Chondrocyte (in vitro differentiated cells): ENCODE measurements at regions not wholly inside any gene's neighbourhood (a gene's known extent, or its start where the extent isn't known, plus 50 kb on each side); places are given as distances from the start of the nearest gene placed in this dataset.

Source experiments
- DNase-seq: peaks from one replicate; pipeline ENCODE4 v3.0.0; 2021; ENCODE audit warnings: mixed read lengths, low spot score
- H3K27ac Mint-ChIP-seq: one replicate; pipeline ENCODE4 v1.8.0; 2021; ENCODE audit warnings: mild to moderate bottlenecking, moderate library complexity, mixed read lengths; ENCODE audit not compliant: unreplicated experiment
- H3K27me3 Mint-ChIP-seq: 2 replicates; pipeline ENCODE4 v1.8.0; 2021; ENCODE audit warnings: low read depth, mixed read lengths
- H3K36me3 Mint-ChIP-seq: 2 replicates; pipeline ENCODE4 v1.8.0; 2021; ENCODE audit warnings: low read depth, mixed read lengths
- H3K4me1 Mint-ChIP-seq: 2 replicates; pipeline ENCODE4 v1.8.0; 2021; ENCODE audit warnings: low read depth, mild to moderate bottlenecking, mixed read lengths
- H3K4me3 Mint-ChIP-seq: one replicate; pipeline ENCODE4 v1.8.0; 2021; ENCODE audit warnings: mild to moderate bottlenecking, moderate library complexity, mixed read lengths; ENCODE audit not compliant: unreplicated experiment
- H3K9me3 Mint-ChIP-seq: 2 replicates; pipeline ENCODE4 v1.8.0; 2021; ENCODE audit warnings: low read depth, mixed read lengths
- CTCF ChIP-seq: fragments of 200-600 bp; sonication (generic); IDR thresholded peaks from 2 replicates; pipeline ENCODE4 v1.5.0; 2021; ENCODE audit warnings: antibody characterized with exemption, mild to moderate bottlenecking, moderate library complexity

DNA sequence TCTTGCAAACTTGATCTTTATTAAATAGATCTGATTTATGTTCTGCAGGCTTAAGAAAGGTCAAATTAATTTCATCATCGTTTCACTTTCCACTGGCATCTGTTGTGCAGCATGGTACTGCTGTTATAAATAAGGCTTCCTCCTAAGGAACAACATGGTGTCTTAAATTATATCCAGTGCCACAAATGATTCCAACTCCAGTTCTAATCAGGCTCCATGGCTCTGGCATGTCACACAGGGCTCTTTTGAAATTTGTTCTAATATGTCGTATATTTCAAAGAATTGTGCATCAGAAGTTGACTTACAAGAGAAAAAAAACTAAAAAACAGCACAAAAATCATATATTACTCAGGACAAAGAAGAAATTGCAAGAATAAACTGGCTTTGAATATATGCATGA is 1090.8 kb upstream of the CELF2 start:
- Mint-ChIP-seq H3K27me3 (no peaks in the 10 kb centered on the region), H3K9me3 (no peaks in the 10 kb centered on the region), H3K4me3 (no peak overlapping the region), H3K36me3 (no peaks in the 10 kb centered on the region), H3K4me1 (peaks cover 9% of the 10 kb centered on the region), H3K27ac (no peak overlapping the region)
- TF ChIP-seq CTCF, result no peak
- no peak for DNase-seq

DNA sequence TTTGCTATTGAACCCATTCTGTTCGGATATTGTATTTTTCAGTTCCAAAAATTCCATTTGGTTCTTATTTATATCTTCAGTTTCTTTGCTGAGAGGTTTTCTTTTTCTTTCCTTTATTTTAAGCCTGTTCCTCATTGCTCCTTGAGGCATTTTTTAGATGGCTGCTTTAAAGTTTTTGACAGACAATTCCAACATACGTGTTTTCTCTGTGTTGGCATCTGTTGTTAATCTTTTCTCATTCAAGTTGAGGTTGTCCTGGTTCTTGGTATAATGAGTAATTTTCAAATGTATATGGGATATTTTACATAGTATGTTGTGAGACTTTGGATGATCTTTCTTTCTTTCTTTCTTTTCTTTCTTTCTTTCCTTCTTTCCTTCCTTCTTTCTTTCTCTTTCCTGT is 1078.0 kb upstream of the CELF2 start:
- no peaks in the 10 kb centered on the region for H3K4me1 Mint-ChIP-seq
- TF ChIP-seq CTCF, result no peak
- no peaks in the 10 kb centered on the region for H3K36me3 Mint-ChIP-seq
- peaks cover 2% of the 10 kb centered on the region for H3K27me3 Mint-ChIP-seq
- no peak for DNase-seq
- H3K9me3 Mint-ChIP-seq, result peaks cover 12% of the 10 kb centered on the region
- H3K27ac Mint-ChIP-seq, result no peak overlapping the region
- no peak overlapping the region for H3K4me3 Mint-ChIP-seq

DNA sequence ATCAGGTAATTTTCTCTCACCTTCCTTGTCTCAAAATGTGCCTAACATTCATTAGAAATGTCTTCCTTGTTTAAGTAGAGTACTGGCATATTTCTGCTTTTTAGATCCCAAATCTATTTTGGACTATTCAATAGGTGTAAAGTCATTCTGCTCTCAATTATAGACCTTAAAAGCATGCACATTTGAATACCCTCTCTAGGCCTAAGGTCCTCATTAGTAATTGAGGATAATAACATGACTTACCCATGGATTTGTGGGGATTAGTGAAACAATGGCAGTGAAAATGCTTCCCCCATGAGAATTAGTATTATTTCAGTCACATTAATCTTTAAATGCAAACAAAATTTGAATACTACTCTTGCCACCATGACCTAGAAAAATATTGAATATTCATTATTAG is 1073.0 kb upstream of the CELF2 start:
- DNase-seq, result no peak
- no peak for TF ChIP-seq CTCF
- H3K9me3 Mint-ChIP-seq, result peaks cover 8% of the 10 kb centered on the region
- no peaks in the 10 kb centered on the region for H3K4me1 Mint-ChIP-seq
- H3K36me3 Mint-ChIP-seq, result no peaks in the 10 kb centered on the region
- no peak overlapping the region for H3K4me3 Mint-ChIP-seq
- no peak overlapping the region for H3K27ac Mint-ChIP-seq
- H3K27me3 Mint-ChIP-seq, result peaks cover 2% of the 10 kb centered on the region

- DNase-seq, result no peak
- H3K36me3 Mint-ChIP-seq, result no peaks in the 10 kb centered on the region
- H3K4me1 Mint-ChIP-seq, result no peaks in the 10 kb centered on the region
- H3K4me3 Mint-ChIP-seq, result no peak overlapping the region
- no peak overlapping the region for H3K27ac Mint-ChIP-seq
- TF ChIP-seq CTCF, result no peak
- peaks cover 7% of the 10 kb centered on the region for H3K9me3 Mint-ChIP-seq
- H3K27me3 Mint-ChIP-seq, result no peaks in the 10 kb centered on the region
These were observed 1067.6 kb upstream of the CELF2 start for GRCh38 chr10:9950070-9950469.

DNA sequence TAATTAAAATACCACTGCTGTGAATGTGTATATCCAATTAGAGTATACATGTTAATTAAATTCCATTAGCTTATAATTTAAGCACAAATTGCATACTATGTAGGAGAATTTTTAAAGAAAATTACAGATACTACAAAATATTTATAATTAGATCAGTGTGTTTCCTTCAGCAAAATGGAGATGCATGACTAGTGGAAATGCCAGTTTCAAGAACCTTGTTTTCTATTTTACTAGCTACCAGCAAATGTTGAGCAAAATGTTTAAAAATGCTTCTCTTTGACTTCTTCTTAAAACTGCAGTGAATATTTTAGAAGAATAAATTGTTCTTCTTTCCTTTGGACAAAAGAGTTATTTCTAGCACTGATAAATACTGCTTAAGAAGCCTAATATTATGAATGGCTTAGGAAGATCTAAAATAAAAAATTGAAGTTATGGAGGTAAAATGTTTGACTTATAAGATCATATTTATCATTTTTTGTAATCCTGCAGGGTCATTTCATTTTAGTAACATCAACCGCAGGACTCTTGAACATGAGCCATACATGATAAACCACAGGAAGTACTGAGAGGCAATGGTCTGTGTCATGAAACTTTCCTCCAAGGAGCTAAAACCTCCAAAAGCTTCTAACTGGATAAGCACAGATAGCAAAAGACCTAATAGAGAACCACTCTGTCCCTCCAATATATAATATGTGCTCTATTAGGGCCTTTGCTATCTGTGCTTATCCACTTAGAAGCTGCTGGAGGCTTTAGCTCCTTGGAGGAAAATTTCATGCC is 1066.0 kb upstream of the CELF2 start:
- Mint-ChIP-seq H3K36me3 (no peaks in the 10 kb centered on the region), H3K9me3 (peaks cover 4% of the 10 kb centered on the region), H3K4me3 (no peak overlapping the region), H3K4me1 (no peaks in the 10 kb centered on the region), H3K27me3 (no peaks in the 10 kb centered on the region), H3K27ac (no peak overlapping the region)
- no peak for DNase-seq
- no peak for TF ChIP-seq CTCF
